ENCODE measurements at regions not wholly inside any gene's neighbourhood (a gene's known extent, or its start where the extent isn't known, plus 50 kb on each side); places are given as distances from the start of the nearest gene placed in this dataset.

GRCh38 chr7:26976840-26977239, 112.5 kb upstream of the SKAP2 start:
- TF ChIP-seq, protein P1, sequence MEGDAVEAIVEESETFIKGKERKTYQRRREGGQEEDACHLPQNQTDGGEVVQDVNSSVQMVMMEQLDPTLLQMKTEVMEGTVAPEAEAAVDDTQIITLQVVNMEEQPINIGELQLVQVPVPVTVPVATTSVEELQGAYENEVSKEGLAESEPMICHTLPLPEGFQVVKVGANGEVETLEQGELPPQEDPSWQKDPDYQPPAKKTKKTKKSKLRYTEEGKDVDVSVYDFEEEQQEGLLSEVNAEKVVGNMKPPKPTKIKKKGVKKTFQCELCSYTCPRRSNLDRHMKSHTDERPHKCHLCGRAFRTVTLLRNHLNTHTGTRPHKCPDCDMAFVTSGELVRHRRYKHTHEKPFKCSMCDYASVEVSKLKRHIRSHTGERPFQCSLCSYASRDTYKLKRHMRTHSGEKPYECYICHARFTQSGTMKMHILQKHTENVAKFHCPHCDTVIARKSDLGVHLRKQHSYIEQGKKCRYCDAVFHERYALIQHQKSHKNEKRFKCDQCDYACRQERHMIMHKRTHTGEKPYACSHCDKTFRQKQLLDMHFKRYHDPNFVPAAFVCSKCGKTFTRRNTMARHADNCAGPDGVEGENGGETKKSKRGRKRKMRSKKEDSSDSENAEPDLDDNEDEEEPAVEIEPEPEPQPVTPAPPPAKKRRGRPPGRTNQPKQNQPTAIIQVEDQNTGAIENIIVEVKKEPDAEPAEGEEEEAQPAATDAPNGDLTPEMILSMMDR (IDR thresholded peaks at IDR 0.05; ENCODE audit: low read depth, low read length, poor library complexity, severe bottlenecking) = no peak
- TF ChIP-seq EZH2phosphoT487 (IDR thresholded peaks at IDR 0.05; ENCODE audit: borderline replicate concordance, low read length) = no peak
